ENCODE measurements at regions not wholly inside any gene's neighbourhood (a gene's known extent, or its start where the extent isn't known, plus 50 kb on each side); places are given as distances from the start of the nearest gene placed in this dataset.

DNA sequence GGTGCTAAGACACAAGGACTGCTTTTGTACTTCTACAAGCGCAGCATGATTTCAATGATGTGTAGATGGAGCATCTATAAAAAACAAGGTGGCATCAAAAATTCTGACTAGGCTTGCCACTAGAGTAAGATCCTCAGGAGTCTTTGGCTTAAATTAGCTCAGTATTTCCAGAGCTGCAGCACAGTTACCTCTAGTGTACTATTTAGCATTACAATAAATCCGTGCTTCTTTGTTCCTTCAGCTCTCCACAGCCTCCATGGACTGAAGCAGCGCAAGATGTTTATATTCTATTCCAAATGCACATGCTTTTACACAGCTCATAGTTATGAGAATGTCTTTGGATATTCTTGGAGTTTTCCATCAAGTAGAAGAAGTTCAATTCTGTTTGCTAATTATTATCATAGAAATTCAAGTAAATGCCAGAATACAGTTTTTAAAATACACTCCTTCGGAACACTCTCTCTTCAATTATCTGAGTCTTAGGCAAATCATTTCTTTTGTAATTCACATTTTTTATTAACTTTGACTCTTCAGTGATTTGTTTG, 1133.0 kb upstream of the LRRTM1 start:
- TF ChIP-seq EZH2phosphoT487 (IDR thresholded peaks at IDR 0.05; ENCODE audit: insufficient read depth, low read depth) = no peak
- no peak for TF ChIP-seq EZH2 (IDR thresholded peaks at IDR 0.05; ENCODE audit: insufficient read depth, poor library complexity, severe bottlenecking)

Data from GM23248 (cell line).